ENCODE measurements at regions not wholly inside any gene's neighbourhood (a gene's known extent, or its start where the extent isn't known, plus 50 kb on each side); places are given as distances from the start of the nearest gene placed in this dataset.

DNA sequence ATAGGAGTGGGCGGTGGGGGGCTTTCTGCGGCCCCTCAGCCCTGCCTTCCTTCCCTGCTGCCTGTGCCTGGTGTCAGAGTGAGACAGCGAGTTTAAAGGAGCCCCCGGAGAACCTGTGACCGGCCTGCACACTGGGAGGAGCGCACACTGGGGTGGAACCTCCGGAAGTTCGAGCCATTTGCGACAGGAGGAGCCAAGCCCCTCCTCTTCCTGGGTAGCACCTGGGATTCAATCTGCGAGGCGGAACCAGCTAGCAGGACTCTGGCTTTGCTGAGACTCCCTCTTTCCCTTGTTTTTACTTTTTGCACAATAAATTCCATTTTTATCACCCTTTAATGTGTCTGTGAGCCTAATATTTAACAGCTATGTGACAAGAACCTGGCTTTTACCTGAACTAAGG, 540.6 kb downstream of the NPHP4 start:
- Histone ChIP-seq H3K36me3 (no peaks in the 10 kb centered on the region), H3K9me3 (replicated peaks) (peaks cover 3% of the 10 kb centered on the region; the same call in 1 of the 2 replicates)

DNA sequence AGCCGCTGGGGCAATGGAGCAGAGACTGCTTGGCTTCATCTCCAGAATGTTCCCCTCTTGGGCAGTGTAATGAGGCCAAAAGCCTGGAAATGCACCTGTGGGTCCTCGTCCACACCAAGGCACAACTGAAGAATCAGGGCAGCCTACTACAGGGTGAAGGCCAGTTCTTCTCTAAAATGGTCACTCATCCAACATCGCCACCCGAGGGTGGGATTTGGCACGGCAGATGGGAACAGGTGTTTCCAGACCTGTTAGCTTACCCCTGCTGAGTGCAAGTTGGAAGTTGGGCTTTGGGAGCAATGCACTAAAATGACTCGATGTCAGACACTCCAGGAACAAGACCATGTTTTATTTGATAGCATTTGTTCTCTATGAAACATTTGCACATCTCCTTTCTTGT, 543.7 kb downstream of the NPHP4 start:
- Histone ChIP-seq H3K27me3 (replicated peaks) (no peaks in the 10 kb centered on the region), H3K4me1 (replicated peaks) (no peaks in the 10 kb centered on the region), H3K4me3 (no peak overlapping the region), H3K9me3 (replicated peaks) (peaks cover 8% of the 10 kb centered on the region; the same call in 1 of the 2 replicates), H3K36me3 (no peaks in the 10 kb centered on the region), H3K27ac (no peak overlapping the region)
- no peak for DNase-seq (ENCODE audit: low read depth in 1 of 2, low spot score in 2 of 2)

More for the DNA sequence above, 540.6 kb downstream of the NPHP4 start:
- no peak for DNase-seq (ENCODE audit: low read depth in 1 of 2, low spot score in 2 of 2)
- Histone ChIP-seq H3K27me3 (replicated peaks) (no peaks in the 10 kb centered on the region), H3K4me3 (no peak overlapping the region), H3K4me1 (replicated peaks) (no peaks in the 10 kb centered on the region), H3K27ac (no peak overlapping the region)

DNA sequence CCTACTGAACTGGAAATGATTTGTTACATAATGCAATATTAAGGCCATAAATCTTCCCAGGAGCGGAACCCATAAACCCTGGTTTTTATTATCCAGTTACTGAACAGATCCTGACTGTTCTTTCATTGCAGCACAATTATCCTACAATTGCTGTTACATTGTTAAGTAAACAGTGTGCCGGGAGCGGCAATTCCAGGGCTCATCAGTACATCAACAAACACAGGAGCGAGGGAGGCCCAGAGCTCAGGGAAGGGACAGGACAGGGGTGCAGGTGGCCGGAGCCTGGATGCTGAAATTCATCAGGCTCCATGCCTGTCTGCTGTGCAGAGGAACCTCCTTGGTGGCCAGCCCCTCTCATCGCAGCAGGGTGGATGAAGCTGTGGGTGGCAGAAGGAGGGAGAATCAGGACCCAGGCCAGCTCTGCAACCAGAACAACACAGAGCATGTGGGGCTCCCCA, 544.7 kb downstream of the NPHP4 start:
- Histone ChIP-seq H3K4me3 (no peak overlapping the region), H3K4me1 (replicated peaks) (no peaks in the 10 kb centered on the region), H3K27ac (no peak overlapping the region), H3K9me3 (replicated peaks) (peaks cover 8% of the 10 kb centered on the region; the same call in 1 of the 2 replicates), H3K27me3 (replicated peaks) (no peaks in the 10 kb centered on the region), H3K36me3 (no peaks in the 10 kb centered on the region)
- no peak for DNase-seq (ENCODE audit: low read depth in 1 of 2, low spot score in 2 of 2)

DNA sequence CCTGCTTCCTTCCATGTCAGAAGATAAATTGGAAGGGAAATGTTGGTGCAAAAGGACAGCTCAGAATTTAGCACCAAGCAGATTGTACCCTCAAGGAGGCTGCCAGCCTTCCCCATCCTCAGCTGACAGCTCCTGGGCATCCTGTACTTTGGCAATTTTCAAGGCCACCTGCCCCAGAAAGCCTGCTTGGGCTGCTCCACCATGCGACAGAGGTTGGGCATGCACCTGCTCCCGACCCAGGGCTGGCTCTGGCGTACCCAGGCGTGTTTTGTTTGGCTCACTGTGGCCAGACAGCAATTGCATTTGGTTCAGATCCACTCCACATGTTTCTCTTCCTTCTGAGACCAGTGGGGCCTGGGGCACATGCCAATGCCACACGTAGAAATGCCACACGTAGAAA, 547.8 kb downstream of the NPHP4 start:
- H3K27ac ChIP-seq: no peak overlapping the region
- H3K4me1 ChIP-seq (replicated peaks): no peaks in the 10 kb centered on the region
- no peak for DNase-seq (ENCODE audit: low read depth in 1 of 2, low spot score in 2 of 2)
- H3K9me3 ChIP-seq (replicated peaks): peaks cover 5% of the 10 kb centered on the region
- no peaks in the 10 kb centered on the region for H3K27me3 ChIP-seq (replicated peaks)
- no peaks in the 10 kb centered on the region for H3K36me3 ChIP-seq
- H3K4me3 ChIP-seq: no peak overlapping the region

DNA sequence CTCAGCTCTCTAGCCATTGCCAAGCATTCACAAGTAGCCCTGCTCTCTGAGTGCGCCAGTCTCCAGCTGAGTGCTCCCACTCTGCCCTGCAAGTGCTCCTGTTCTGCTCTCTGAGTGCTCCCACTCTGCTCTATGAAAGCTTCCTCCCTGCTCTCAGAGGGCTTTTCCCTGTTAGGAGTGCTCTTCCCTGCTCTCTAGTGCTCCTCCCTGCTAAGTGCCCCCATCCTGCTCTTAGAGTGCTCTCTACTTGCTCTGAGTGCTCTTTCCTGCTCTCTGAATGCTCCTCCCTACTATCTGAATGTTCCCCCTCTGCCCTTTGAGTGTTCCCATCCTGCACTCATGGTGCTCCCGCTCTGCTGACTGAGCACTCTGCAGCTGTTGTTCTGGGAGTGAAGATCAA, 555.4 kb downstream of the NPHP4 start:
- no peaks in the 10 kb centered on the region for H3K27me3 ChIP-seq (replicated peaks)
- no peaks in the 10 kb centered on the region for H3K4me1 ChIP-seq (replicated peaks)
- H3K9me3 ChIP-seq (replicated peaks): peaks cover 5% of the 10 kb centered on the region
- H3K36me3 ChIP-seq: no peaks in the 10 kb centered on the region
- H3K4me3 ChIP-seq: no peak overlapping the region
- no peak for DNase-seq (ENCODE audit: low read depth in 1 of 2, low spot score in 2 of 2)
- no peak overlapping the region for H3K27ac ChIP-seq

DNA sequence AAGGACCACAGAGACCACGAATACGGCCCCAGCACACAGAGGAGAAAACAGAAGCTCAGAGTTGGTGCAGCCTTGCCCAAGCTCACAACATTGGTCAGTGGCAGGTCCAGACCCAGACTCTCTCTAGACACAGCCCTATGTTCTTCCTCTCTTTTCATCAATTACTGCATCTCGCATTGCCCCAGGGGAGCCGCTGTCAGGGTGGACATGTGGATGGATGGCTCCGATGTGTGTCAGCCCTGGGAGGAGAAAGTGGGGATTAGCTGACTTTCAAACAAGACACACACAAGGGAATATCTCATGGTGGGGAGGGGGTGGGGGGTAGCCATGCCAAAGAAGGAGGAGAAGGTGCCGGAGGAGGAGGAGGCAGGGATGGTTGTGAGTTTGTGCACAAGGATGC, 556.8 kb downstream of the NPHP4 start:
- Histone ChIP-seq H3K9me3 (replicated peaks) (peaks cover 5% of the 10 kb centered on the region), H3K27ac (no peak overlapping the region), H3K4me1 (replicated peaks) (no peaks in the 10 kb centered on the region), H3K36me3 (no peaks in the 10 kb centered on the region), H3K27me3 (replicated peaks) (no peaks in the 10 kb centered on the region), H3K4me3 (no peak overlapping the region)
- DNase-seq (ENCODE audit: low read depth in 1 of 2, low spot score in 2 of 2): no peak

DNA sequence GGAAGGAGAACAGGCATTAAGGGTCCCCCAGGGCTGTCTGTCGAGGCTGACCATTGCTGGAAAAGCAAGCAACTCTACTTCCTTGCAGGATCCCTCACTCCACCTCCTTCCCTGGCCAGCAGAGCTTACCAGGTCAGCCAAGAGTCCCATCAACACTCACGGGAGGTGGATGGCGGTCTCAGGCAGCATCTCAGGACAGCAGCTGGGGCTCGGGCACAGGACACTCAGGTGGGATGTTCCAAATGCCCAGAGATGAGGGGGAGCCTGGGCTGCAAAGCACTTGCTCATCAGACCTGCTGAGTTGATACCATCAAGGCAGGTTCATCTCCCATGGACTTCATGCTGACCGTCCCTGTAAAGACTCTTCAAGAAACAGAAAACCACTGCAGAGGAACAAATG, 559.8 kb downstream of the NPHP4 start:
- Histone ChIP-seq H3K27ac (no peak overlapping the region), H3K9me3 (replicated peaks) (peaks cover 13% of the 10 kb centered on the region), H3K4me1 (replicated peaks) (no peaks in the 10 kb centered on the region), H3K36me3 (no peaks in the 10 kb centered on the region), H3K4me3 (no peak overlapping the region), H3K27me3 (replicated peaks) (no peaks in the 10 kb centered on the region)
- DNase-seq (ENCODE audit: low read depth in 1 of 2, low spot score in 2 of 2): no peak

DNA sequence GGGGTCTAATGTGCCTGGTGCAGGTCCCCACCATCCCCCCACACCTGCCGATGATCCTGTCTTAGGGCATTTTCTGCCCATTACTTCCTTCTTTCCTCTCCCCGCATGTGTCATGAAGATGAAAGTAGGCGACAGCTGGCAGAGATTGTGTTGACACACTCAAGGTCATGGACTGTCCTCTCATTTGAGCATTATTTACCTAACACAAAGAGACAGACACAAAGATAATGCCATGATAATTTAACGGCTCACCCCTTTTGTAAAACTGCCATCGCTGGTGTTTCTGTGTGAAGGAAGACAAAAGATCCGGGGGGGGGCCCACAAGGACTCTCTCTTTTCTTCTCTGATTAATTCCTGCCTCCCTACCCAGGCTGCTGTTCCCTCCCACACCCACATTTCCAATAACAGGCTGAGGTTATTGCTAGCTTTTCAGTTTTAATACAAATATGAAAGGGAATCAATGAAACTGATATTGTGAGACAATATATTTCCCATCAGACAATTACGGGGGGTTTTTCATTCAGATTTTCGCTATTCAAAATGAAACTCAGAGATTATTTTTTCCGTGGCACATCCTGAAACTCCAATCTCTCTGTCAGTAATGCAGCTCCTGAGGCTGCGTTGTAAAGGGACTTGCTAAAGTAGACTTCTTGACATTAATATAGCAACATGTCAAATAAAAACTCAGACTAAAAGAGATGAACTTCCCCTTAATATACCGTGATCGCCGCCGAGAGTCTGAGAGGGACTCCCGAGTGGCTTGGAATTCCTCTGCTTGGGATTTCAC, 561.1 kb downstream of the NPHP4 start:
- no peak for DNase-seq (ENCODE audit: low read depth in 1 of 2, low spot score in 2 of 2)
- H3K4me3 ChIP-seq: no peak overlapping the region
- peaks cover 15% of the 10 kb centered on the region for H3K9me3 ChIP-seq (replicated peaks)
- H3K27ac ChIP-seq: no peak overlapping the region
- H3K4me1 ChIP-seq (replicated peaks): no peaks in the 10 kb centered on the region
- no peaks in the 10 kb centered on the region for H3K27me3 ChIP-seq (replicated peaks)
- no peaks in the 10 kb centered on the region for H3K36me3 ChIP-seq

DNA sequence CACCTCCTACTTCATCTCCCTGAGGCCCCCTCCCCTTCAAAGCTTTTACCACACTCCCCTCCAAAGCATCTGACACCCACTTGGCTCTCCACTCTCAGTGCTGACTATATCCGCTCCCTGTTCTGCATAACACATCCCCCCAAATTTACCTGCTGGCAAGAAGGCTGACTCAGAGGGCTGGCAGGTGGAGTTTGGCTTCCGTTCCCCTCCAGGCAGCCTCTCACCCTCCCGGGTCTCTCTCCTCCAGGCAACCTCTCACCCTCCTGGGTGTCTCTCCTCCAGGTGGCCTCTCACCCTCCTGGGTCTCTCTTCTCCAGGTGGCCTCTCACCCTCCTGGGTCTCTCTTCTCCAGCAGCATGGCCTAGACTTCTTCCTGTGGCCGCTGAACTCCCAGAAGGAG, 562.1 kb downstream of the NPHP4 start:
- H3K27ac ChIP-seq: no peak overlapping the region
- H3K4me3 ChIP-seq: no peak overlapping the region
- H3K27me3 ChIP-seq (replicated peaks): no peaks in the 10 kb centered on the region
- peaks cover 10% of the 10 kb centered on the region for H3K9me3 ChIP-seq (replicated peaks)
- no peaks in the 10 kb centered on the region for H3K4me1 ChIP-seq (replicated peaks)
- DNase-seq (ENCODE audit: low read depth in 1 of 2, low spot score in 2 of 2): no peak
- H3K36me3 ChIP-seq: no peaks in the 10 kb centered on the region

DNA sequence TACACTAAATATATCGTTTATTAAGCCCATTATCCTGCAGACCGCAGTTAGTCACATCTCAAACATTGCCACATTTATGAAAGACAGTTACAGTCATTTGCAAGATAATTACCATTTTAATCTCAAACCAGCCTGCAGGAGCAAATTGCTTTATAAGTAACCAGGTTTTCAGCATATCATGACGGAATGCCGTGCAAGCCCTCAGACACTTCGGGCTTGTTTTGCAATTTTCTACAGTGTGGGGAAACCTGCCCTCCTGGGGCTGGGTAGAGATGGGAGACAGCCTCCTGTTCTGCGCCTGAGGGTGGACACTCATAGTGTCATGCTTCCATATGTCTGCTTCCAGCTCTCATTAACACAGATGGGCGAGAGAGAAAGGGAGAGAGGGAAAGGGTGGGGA, 563.9 kb downstream of the NPHP4 start:
- Histone ChIP-seq H3K36me3 (no peaks in the 10 kb centered on the region), H3K27ac (no peak overlapping the region), H3K9me3 (replicated peaks) (peaks cover 10% of the 10 kb centered on the region), H3K4me1 (replicated peaks) (no peaks in the 10 kb centered on the region), H3K27me3 (replicated peaks) (no peaks in the 10 kb centered on the region), H3K4me3 (no peak overlapping the region)
- DNase-seq (ENCODE audit: low read depth in 1 of 2, low spot score in 2 of 2): no peak

DNA sequence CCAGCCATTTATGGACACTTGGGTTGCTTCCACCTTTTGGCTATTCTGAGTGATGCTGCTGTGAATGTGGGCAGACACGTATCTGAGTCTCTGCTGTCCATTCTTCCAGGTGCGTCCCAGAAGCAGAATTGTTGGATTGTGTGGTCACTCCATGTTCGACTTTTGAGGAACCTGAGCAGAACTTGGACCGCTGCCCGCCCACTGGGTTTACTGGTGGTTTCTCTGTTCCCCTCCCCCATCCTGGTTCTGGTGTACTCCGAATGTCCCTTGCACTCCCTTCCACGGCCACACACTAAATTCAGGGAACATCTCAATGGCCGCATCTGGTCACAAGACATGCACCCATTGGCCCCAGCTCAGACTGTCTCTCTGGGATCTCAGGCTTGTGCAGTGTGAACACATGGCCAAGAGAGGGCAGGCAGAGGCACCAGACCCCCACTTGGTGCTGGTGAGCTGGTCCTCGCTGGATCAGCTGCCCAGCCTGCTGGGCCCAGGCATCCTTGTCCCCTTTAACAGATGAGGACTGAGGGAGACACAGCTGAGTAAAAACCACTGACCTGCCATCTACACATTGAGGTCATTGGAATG, 565.1 kb downstream of the NPHP4 start:
- no peaks in the 10 kb centered on the region for H3K4me1 ChIP-seq (replicated peaks)
- no peak overlapping the region for H3K4me3 ChIP-seq
- H3K27ac ChIP-seq: no peak overlapping the region
- peaks cover 10% of the 10 kb centered on the region for H3K9me3 ChIP-seq (replicated peaks)
- no peaks in the 10 kb centered on the region for H3K36me3 ChIP-seq
- DNase-seq (ENCODE audit: low read depth in 1 of 2, low spot score in 2 of 2): no peak
- no peaks in the 10 kb centered on the region for H3K27me3 ChIP-seq (replicated peaks)

DNA sequence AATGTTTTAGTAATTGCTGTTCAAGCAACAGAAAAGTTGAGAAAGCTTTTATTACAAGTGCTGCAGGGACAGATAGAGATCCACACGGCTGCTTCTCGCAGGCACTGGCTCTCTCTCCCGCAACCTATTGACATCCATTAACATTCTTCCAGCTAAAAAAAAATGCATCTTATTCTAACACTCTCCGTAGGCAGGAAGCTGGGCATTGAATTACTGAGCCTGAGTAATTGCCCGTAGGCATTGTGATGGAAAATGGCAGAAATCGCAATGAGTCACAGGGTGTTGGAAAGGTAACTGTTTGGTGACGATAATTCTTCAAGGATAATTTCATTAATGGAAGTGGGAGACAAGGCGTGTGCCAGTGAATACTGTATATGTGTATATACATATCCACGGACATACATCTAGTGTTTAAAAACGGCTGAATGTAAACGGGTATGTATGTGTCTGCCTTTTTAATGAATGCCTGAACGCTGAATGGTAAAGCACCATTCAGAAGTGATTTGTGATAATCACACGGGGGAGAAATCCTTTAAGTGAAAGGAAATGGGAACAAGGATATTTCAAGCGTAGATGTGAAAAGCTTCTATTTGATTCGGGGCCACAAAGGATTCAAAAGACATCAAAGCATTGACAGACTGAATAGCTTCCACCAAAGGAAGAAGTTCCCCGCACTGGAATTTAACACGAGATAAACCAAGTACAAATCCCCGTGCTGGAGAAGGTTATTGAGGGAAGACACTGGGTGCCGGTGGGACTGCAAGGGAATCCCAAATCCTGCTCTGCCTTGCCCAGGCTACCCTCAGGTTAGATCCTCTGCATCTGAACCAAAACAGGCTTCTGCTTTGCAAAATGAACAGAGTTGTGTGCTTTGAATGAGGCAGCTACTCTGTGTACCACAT, 567.2 kb downstream of the NPHP4 start:
- DNase-seq (ENCODE audit: low read depth in 1 of 2, low spot score in 2 of 2): no peak
- Histone ChIP-seq H3K36me3 (no peaks in the 10 kb centered on the region), H3K27ac (no peak overlapping the region), H3K9me3 (replicated peaks) (peaks cover 10% of the 10 kb centered on the region), H3K4me3 (no peak overlapping the region), H3K4me1 (replicated peaks) (no peaks in the 10 kb centered on the region), H3K27me3 (replicated peaks) (no peaks in the 10 kb centered on the region)

DNA sequence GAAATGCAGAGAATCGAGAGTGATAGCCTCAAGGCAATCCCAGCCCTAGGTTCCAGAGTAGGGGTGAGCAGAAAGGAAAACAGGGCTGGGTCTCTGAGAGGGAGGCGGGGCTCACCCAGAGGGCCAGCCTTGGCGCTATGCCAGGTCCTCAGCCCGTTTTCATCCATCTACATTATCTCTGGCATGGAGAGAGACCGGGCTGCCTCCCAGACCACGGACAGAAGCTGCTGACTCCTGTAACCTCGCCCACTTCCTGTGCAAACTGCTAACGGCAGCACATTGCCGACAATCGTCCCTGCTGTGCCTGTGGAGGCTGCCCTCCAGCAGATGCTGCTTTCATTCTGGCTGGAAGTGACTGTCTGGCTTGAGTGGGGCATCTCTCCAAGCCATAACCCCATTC, 569.1 kb downstream of the NPHP4 start:
- Histone ChIP-seq H3K36me3 (no peaks in the 10 kb centered on the region), H3K27ac (no peak overlapping the region), H3K27me3 (replicated peaks) (no peaks in the 10 kb centered on the region), H3K4me1 (replicated peaks) (no peaks in the 10 kb centered on the region), H3K9me3 (replicated peaks) (peaks cover 7% of the 10 kb centered on the region; the same call in 1 of the 2 replicates), H3K4me3 (no peak overlapping the region)
- DNase-seq (ENCODE audit: low read depth in 1 of 2, low spot score in 2 of 2): no peak

DNA sequence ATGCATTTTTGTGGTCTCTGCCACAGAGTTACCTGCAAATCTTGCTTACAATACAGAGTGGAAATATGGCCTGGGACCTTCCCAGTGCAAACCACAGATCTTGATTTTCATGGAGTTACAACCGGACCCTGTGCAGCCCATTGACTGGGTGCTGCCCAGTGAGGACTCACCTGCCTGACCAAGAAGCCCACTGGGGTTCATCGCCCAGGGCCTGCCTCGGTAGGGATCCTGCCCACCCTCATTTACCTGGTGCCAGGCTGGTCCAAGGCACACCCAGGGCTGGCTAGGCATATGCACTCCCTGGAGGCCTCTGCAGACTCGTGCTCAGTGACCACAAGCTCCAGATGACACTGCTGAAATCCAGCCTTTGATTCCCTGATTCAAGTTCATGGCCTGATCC, 572.7 kb downstream of the NPHP4 start:
- Histone ChIP-seq H3K4me1 (replicated peaks) (no peaks in the 10 kb centered on the region), H3K36me3 (no peaks in the 10 kb centered on the region), H3K4me3 (no peak overlapping the region), H3K9me3 (replicated peaks) (0 out of 2 replicates have a peak, but pooled peaks cover 2% of the 10 kb centered on the region), H3K27me3 (replicated peaks) (no peaks in the 10 kb centered on the region), H3K27ac (no peak overlapping the region)
- no peak for DNase-seq (ENCODE audit: low read depth in 1 of 2, low spot score in 2 of 2)
